Adrenal gland (tissue), 9 donors: ENCODE measurements at regions not wholly inside any gene's neighbourhood (a gene's known extent, or its start where the extent isn't known, plus 50 kb on each side); places are given as distances from the start of the nearest gene placed in this dataset.

Experiments
- DNase-seq, 7 donors: peaks; one replicate each; pipeline ENCODE4 v3.0.0-alpha.2; 2019 to 2020
- H3K27ac ChIP-seq, 5 donors: fragments of 200-600 bp; sonication (generic) in 4 of 5; 1 replicate in 3 of 5; 2 replicates in 2 of 5; pipeline versions ENCODE4 v1.5.1 to v1.8.0; 2016 to 2020; ENCODE audit warnings: mild to moderate bottlenecking in 1 of 5
- H3K27me3 ChIP-seq: fragments of 200-600 bp; 2 replicates; pipeline ENCODE4 v1.8.0; 2021
- H3K36me3 ChIP-seq, 2 donors: fragments of 200-600 bp; replicated peaks in 1 of 2; 1 replicate in 1 of 2; 2 replicates in 1 of 2; pipeline versions ENCODE4 v1.5.1 to v1.8.0; 2018 to 2022
- H3K4me1 ChIP-seq, 2 donors: fragments of 200-600 bp; replicated peaks in 1 of 2; 1 replicate in 1 of 2; 2 replicates in 1 of 2; pipeline versions ENCODE4 v1.5.1 to v1.8.0; 2018 to 2021
- H3K4me3 ChIP-seq, 4 donors: fragments of 200-600 bp; sonication (generic) in 3 of 4; one replicate each; pipeline ENCODE4 v1.5.1; 2016 to 2018
- H3K9me3 ChIP-seq, 3 donors: fragments of 200-600 bp; sonication (generic) in 1 of 3; replicated peaks in 1 of 3; 1 replicate in 2 of 3; 2 replicates in 1 of 3; pipeline versions ENCODE4 v1.5.1 to v1.8.0; 2016 to 2021
- CTCF ChIP-seq, 6 experiments: fragments of 450-650 bp in 4 of 6; fragments of 200-600 bp in 2 of 6; sonication (generic) in 1 of 6; IDR thresholded peaks; 1 replicate in 5 of 6; 2 replicates in 1 of 6; pipeline versions ENCODE4 v1.5.1 to v1.8.0; 2016 to 2021; ENCODE audit warnings: antibody characterized with exemption in 6 of 6, mild to moderate bottlenecking in 2 of 6, moderate library complexity in 1 of 6
- POLR2A ChIP-seq, 2 donors: fragments of 450-650 bp; IDR thresholded peaks; one replicate each; pipeline ENCODE4 v1.6.1; 2017; ENCODE audit warnings: antibody characterized with exemption in 2 of 2, mild to moderate bottlenecking in 2 of 2, moderate library complexity in 1 of 2
- WGBS, 4 donors: extraction: QIAGEN DNeasy Blood & Tissue Kit in 2 of 4; methylation state at CpG; one replicate each; pipeline versions ENCODE4 v1.1.5 to v1.1.7; 2013 to 2017; 5-methylcytosine and 5-hydroxymethylcytosine counted together
- intact Hi-C, 2 donors: fragments of 100-400 bp; cut with DNase I; formaldehyde crosslinking; loops; one replicate each; pipeline versions ENCODE4 v1.14.1 to v1.15.0; 2022 to 2023
- donor health status: healthy with polysubstance abuse.
- donor health status: Bipolar disorder and iron deficiency.
- donor health status: DM: yes; HTN: yes; CAD: no.
- donor health status: DM: no; HTN: no; CAD: no.
- donor health status: DM: no; HTN: no; CAD: no.

- Histone ChIP-seq H3K4me3 (no peak overlapping the region), H3K4me1 (peaks cover 0 to 3% of the 10 kb centered on the region in 2 donors), H3K36me3 (no peaks in the 10 kb centered on the region), H3K27me3 (no peaks in the 10 kb centered on the region), H3K9me3 (no peaks in the 10 kb centered on the region), H3K27ac (no peak overlapping the region)
- intact Hi-C loops: no loop called here
- DNase-seq: no peak
- 55 to 59% (median 58%) methylated on average over 3 of the region's 3 CpGs for whole genome bisulfite sequencing, 4 donors
- TF ChIP-seq POLR2A (IDR thresholded peaks at IDR 0.05) (no peak), CTCF (IDR thresholded peaks at IDR 0.05) (no peak)
Measured at GRCh38 chr3:72698154-72698917, 149.9 kb downstream of the SHQ1 start.

GRCh38 chr3:72697717-72698116 is 150.5 kb downstream of the SHQ1 start:
- DNase-seq: no peak

GRCh38 chr3:72696815-72697214 is 151.4 kb downstream of the SHQ1 start:
- H3K4me1 ChIP-seq: no peaks in the 10 kb centered on the region
- H3K36me3 ChIP-seq: no peaks in the 10 kb centered on the region
- H3K27ac ChIP-seq: no peak overlapping the region
- TF ChIP-seq POLR2A (IDR thresholded peaks at IDR 0.05): no peak
- TF ChIP-seq CTCF (IDR thresholded peaks at IDR 0.05): no peak
- 87 to 95% (median 89%) methylated on average over 5 of the region's 5 CpGs for WGBS, 4 donors
- no peak overlapping the region for H3K4me3 ChIP-seq
- no peak for DNase-seq
- H3K27me3 ChIP-seq: no peaks in the 10 kb centered on the region
- no peaks in the 10 kb centered on the region for H3K9me3 ChIP-seq
- intact Hi-C loops: no loop called here

More at GRCh38 chr3:72697717-72698116, 150.5 kb downstream of the SHQ1 start:
- TF ChIP-seq CTCF (IDR thresholded peaks at IDR 0.05) (no peak), POLR2A (IDR thresholded peaks at IDR 0.05) (no peak)
- Histone ChIP-seq H3K4me1 (peaks cover 0 to 3% of the 10 kb centered on the region in 2 donors), H3K9me3 (no peaks in the 10 kb centered on the region), H3K36me3 (no peaks in the 10 kb centered on the region), H3K27ac (no peak overlapping the region), H3K4me3 (no peak overlapping the region), H3K27me3 (no peaks in the 10 kb centered on the region)
- WGBS, 4 donors: 83 to 87% (median 83%) methylated on average over 2 of the region's 2 CpGs
- intact Hi-C loops: no loop called here

- TF ChIP-seq CTCF (IDR thresholded peaks at IDR 0.05) (no peak), POLR2A (IDR thresholded peaks at IDR 0.05) (no peak)
- intact Hi-C loops: no loop called here
- H3K36me3 ChIP-seq: no peaks in the 10 kb centered on the region
- H3K27me3 ChIP-seq: no peaks in the 10 kb centered on the region
- H3K4me1 ChIP-seq: no peaks in the 10 kb centered on the region
- H3K27ac ChIP-seq: no peak overlapping the region
- no peak for DNase-seq
- no peak overlapping the region for H3K4me3 ChIP-seq
- H3K9me3 ChIP-seq: no peaks in the 10 kb centered on the region
- 63 to 71% (median 70%) methylated on average over 4 to 6 of the region's 6 CpGs for WGBS, 4 donors
Measured at GRCh38 chr3:72694398-72694797, 153.8 kb downstream of the SHQ1 start.
